ENCODE measurements at regions not wholly inside any gene's neighbourhood (a gene's known extent, or its start where the extent isn't known, plus 50 kb on each side); places are given as distances from the start of the nearest gene placed in this dataset.

- in situ Hi-C loops (cut with HindIII; ENCODE audit: low pct_unique_long_range_greater_than_20kb, low sequenced_read_pairs), result no loop called here
- DNase-seq (ENCODE audit: low read depth), result no peak
These were observed 663.2 kb downstream of the ADGRL2 start for GRCh38 chr1:82463951-82464350.

GRCh38 chr1:82462366-82462765, 661.6 kb downstream of the ADGRL2 start:
- no peak for DNase-seq (ENCODE audit: low read depth)
- in situ Hi-C loops (cut with HindIII; ENCODE audit: low pct_unique_long_range_greater_than_20kb, low sequenced_read_pairs), result no loop called here

- in situ Hi-C loops (cut with HindIII; ENCODE audit: low pct_unique_long_range_greater_than_20kb, low sequenced_read_pairs), result no loop called here
- DNase-seq (ENCODE audit: low read depth), result no peak
These were observed 654.6 kb downstream of the ADGRL2 start for GRCh38 chr1:82455342-82455741.

- in situ Hi-C loops (cut with HindIII; ENCODE audit: low pct_unique_long_range_greater_than_20kb, low sequenced_read_pairs), result no loop called here
- DNase-seq (ENCODE audit: low read depth), result no peak
These were observed 653.7 kb downstream of the ADGRL2 start for GRCh38 chr1:82454431-82454830.

- no peak for DNase-seq (ENCODE audit: low read depth)
- in situ Hi-C loops (cut with HindIII; ENCODE audit: low pct_unique_long_range_greater_than_20kb, low sequenced_read_pairs), result no loop called here
These were observed 652.9 kb downstream of the ADGRL2 start for GRCh38 chr1:82453511-82454185.

- in situ Hi-C loops (cut with HindIII; ENCODE audit: low pct_unique_long_range_greater_than_20kb, low sequenced_read_pairs), result no loop called here
- no peak for DNase-seq (ENCODE audit: low read depth)
These were observed 651.4 kb downstream of the ADGRL2 start for GRCh38 chr1:82452096-82452495.

- no peak for DNase-seq (ENCODE audit: low read depth)
- in situ Hi-C loops (cut with HindIII; ENCODE audit: low pct_unique_long_range_greater_than_20kb, low sequenced_read_pairs), result no loop called here
These were observed 650.5 kb downstream of the ADGRL2 start for GRCh38 chr1:82451191-82451590.

- no peak for DNase-seq (ENCODE audit: low read depth)
- in situ Hi-C loops (cut with HindIII; ENCODE audit: low pct_unique_long_range_greater_than_20kb, low sequenced_read_pairs), result no loop called here
These were observed 648.8 kb downstream of the ADGRL2 start for GRCh38 chr1:82449506-82450057.

GRCh38 chr1:82446955-82447354, 646.2 kb downstream of the ADGRL2 start:
- no peak for DNase-seq (ENCODE audit: low read depth)
- in situ Hi-C loops (cut with HindIII; ENCODE audit: low pct_unique_long_range_greater_than_20kb, low sequenced_read_pairs), result no loop called here

GRCh38 chr1:82446236-82446635, 645.5 kb downstream of the ADGRL2 start:
- in situ Hi-C loops (cut with HindIII; ENCODE audit: low pct_unique_long_range_greater_than_20kb, low sequenced_read_pairs), result no loop called here
- no peak for DNase-seq (ENCODE audit: low read depth)

GRCh38 chr1:82445827-82446226, 645.1 kb downstream of the ADGRL2 start:
- in situ Hi-C loops (cut with HindIII; ENCODE audit: low pct_unique_long_range_greater_than_20kb, low sequenced_read_pairs), result no loop called here
- no peak for DNase-seq (ENCODE audit: low read depth)

GRCh38 chr1:82445132-82445531, 644.4 kb downstream of the ADGRL2 start:
- in situ Hi-C loops (cut with HindIII; ENCODE audit: low pct_unique_long_range_greater_than_20kb, low sequenced_read_pairs), result no loop called here
- DNase-seq (ENCODE audit: low read depth), result no peak

- no peak for DNase-seq (ENCODE audit: low read depth)
- in situ Hi-C loops (cut with HindIII; ENCODE audit: low pct_unique_long_range_greater_than_20kb, low sequenced_read_pairs), result no loop called here
These were observed 640.7 kb downstream of the ADGRL2 start for GRCh38 chr1:82441402-82441801.

GRCh38 chr1:82423174-82423815, 622.6 kb downstream of the ADGRL2 start:
- DNase-seq (ENCODE audit: low read depth), result no peak
- in situ Hi-C loops (cut with HindIII; ENCODE audit: low pct_unique_long_range_greater_than_20kb, low sequenced_read_pairs), result no loop called here

- in situ Hi-C loops (cut with HindIII; ENCODE audit: low pct_unique_long_range_greater_than_20kb, low sequenced_read_pairs), result no loop called here
These were observed 621.0 kb downstream of the ADGRL2 start for GRCh38 chr1:82421782-82422181.

GRCh38 chr1:82420584-82420983, 619.9 kb downstream of the ADGRL2 start:
- no peak for DNase-seq (ENCODE audit: low read depth)
- in situ Hi-C loops (cut with HindIII; ENCODE audit: low pct_unique_long_range_greater_than_20kb, low sequenced_read_pairs), result no loop called here

More at GRCh38 chr1:82421782-82422181, 621.0 kb downstream of the ADGRL2 start:
- no peak for DNase-seq (ENCODE audit: low read depth)

- DNase-seq (ENCODE audit: low read depth), result no peak
- in situ Hi-C loops (cut with HindIII; ENCODE audit: low pct_unique_long_range_greater_than_20kb, low sequenced_read_pairs), result no loop called here
These were observed 610.9 kb downstream of the ADGRL2 start for GRCh38 chr1:82411605-82412004.

GRCh38 chr1:82405333-82405732, 604.6 kb downstream of the ADGRL2 start:
- no peak for DNase-seq (ENCODE audit: low read depth)
- in situ Hi-C loops (cut with HindIII; ENCODE audit: low pct_unique_long_range_greater_than_20kb, low sequenced_read_pairs), result no loop called here

GRCh38 chr1:82401116-82401515, 600.4 kb downstream of the ADGRL2 start:
- in situ Hi-C loops (cut with HindIII; ENCODE audit: low pct_unique_long_range_greater_than_20kb, low sequenced_read_pairs), result no loop called here
- DNase-seq (ENCODE audit: low read depth), result no peak

GRCh38 chr1:82400521-82400920, 599.8 kb downstream of the ADGRL2 start:
- no peak for DNase-seq (ENCODE audit: low read depth)
- in situ Hi-C loops (cut with HindIII; ENCODE audit: low pct_unique_long_range_greater_than_20kb, low sequenced_read_pairs), result no loop called here

Measured in Caki2 (cell line).